ENCODE measurements at regions not wholly inside any gene's neighbourhood (a gene's known extent, or its start where the extent isn't known, plus 50 kb on each side); places are given as distances from the start of the nearest gene placed in this dataset.

DNA sequence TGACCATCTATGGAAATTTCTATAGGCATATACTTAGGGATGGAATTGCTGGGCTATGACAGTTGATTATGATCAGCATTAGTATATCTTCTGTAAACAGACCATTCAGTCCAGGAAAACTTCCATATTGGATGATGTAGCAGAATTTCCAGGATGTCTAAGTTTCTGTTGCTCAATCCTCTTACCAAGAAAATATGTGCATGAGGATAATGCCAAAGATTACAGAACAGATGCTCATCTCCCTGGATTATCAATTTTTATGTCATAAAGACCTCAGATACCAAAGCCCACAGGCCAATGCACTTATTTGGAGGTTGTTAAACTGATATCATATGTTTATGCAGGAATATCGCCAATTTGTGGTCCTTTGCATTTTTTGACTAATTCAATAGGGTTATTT is 354.4 kb upstream of the FLRT2 start:
- TF ChIP-seq ZNF18 (tag by site-specific recombination; IDR thresholded peaks at IDR 0.05), result no peak
- no peak for TF ChIP-seq ZFP41 (tag by site-specific recombination; IDR thresholded peaks at IDR 0.05; ENCODE audit: borderline replicate concordance)
- TF ChIP-seq, protein P1, sequence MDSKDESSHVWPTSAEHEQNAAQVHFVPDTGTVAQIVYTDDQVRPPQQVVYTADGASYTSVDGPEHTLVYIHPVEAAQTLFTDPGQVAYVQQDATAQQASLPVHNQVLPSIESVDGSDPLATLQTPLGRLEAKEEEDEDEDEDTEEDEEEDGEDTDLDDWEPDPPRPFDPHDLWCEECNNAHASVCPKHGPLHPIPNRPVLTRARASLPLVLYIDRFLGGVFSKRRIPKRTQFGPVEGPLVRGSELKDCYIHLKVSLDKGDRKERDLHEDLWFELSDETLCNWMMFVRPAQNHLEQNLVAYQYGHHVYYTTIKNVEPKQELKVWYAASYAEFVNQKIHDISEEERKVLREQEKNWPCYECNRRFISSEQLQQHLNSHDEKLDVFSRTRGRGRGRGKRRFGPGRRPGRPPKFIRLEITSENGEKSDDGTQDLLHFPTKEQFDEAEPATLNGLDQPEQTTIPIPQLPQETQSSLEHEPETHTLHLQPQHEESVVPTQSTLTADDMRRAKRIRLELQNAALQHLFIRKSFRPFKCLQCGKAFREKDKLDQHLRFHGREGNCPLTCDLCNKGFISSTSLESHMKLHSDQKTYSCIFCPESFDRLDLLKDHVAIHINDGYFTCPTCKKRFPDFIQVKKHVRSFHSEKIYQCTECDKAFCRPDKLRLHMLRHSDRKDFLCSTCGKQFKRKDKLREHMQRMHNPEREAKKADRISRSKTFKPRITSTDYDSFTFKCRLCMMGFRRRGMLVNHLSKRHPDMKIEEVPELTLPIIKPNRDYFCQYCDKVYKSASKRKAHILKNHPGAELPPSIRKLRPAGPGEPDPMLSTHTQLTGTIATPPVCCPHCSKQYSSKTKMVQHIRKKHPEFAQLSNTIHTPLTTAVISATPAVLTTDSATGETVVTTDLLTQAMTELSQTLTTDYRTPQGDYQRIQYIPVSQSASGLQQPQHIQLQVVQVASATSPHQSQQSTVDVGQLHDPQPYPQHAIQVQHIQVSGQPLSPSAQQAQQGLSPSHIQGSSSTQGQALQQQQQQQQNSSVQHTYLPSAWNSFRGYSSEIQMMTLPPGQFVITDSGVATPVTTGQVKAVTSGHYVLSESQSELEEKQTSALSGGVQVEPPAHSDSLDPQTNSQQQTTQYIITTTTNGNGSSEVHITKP (tag by site-specific recombination; IDR thresholded peaks at IDR 0.05), result no peak
- no peak for TF ChIP-seq CTCF (tag by site-specific recombination; IDR thresholded peaks at IDR 0.05)
- no peak for TF ChIP-seq KLF9 (tag by site-specific recombination; IDR thresholded peaks at IDR 0.05; ENCODE audit: low read depth)
- TF ChIP-seq, protein P2, sequence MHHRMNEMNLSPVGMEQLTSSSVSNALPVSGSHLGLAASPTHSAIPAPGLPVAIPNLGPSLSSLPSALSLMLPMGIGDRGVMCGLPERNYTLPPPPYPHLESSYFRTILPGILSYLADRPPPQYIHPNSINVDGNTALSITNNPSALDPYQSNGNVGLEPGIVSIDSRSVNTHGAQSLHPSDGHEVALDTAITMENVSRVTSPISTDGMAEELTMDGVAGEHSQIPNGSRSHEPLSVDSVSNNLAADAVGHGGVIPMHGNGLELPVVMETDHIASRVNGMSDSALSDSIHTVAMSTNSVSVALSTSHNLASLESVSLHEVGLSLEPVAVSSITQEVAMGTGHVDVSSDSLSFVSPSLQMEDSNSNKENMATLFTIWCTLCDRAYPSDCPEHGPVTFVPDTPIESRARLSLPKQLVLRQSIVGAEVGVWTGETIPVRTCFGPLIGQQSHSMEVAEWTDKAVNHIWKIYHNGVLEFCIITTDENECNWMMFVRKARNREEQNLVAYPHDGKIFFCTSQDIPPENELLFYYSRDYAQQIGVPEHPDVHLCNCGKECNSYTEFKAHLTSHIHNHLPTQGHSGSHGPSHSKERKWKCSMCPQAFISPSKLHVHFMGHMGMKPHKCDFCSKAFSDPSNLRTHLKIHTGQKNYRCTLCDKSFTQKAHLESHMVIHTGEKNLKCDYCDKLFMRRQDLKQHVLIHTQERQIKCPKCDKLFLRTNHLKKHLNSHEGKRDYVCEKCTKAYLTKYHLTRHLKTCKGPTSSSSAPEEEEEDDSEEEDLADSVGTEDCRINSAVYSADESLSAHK (tag by site-specific recombination; IDR thresholded peaks at IDR 0.05), result no peak
- TF ChIP-seq ZNF449 (tag by site-specific recombination; IDR thresholded peaks at IDR 0.05), result no peak
- TF ChIP-seq, protein P3, sequence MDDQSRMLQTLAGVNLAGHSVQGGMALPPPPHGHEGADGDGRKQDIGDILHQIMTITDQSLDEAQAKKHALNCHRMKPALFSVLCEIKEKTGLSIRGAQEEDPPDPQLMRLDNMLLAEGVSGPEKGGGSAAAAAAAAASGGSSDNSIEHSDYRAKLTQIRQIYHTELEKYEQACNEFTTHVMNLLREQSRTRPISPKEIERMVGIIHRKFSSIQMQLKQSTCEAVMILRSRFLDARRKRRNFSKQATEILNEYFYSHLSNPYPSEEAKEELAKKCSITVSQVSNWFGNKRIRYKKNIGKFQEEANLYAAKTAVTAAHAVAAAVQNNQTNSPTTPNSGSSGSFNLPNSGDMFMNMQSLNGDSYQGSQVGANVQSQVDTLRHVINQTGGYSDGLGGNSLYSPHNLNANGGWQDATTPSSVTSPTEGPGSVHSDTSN (CRISPR knock-in tag; IDR thresholded peaks at IDR 0.05), result no peak
- no peak for TF ChIP-seq GLI4 (tag by site-specific recombination; IDR thresholded peaks at IDR 0.05)
- no peak for TF ChIP-seq PRDM2 (tag by site-specific recombination; IDR thresholded peaks at IDR 0.05; ENCODE audit: borderline replicate concordance)
- no peak for TF ChIP-seq ZNF501 (tag by site-specific recombination; IDR thresholded peaks at IDR 0.05)
- no peak for TF ChIP-seq BCL11A (tag by site-specific recombination; IDR thresholded peaks at IDR 0.05; ENCODE audit: low read depth)
